Sigmoid colon (tissue), 6 donors: ENCODE measurements at regions not wholly inside any gene's neighbourhood (a gene's known extent, or its start where the extent isn't known, plus 50 kb on each side); places are given as distances from the start of the nearest gene placed in this dataset.

Source experiments
- DNase-seq: peaks from one replicate; pipeline ENCODE4 v3.0.0-alpha.2; 2019
- H3K27ac ChIP-seq, 4 donors: fragments of 200-600 bp; sonication (generic); one replicate each; pipeline ENCODE4 v1.5.1; 2016 to 2019; ENCODE audit warnings: mild to moderate bottlenecking in 1 of 4
- H3K27me3 ChIP-seq, 3 donors: fragments of 200-600 bp; sonication (generic); one replicate each; pipeline ENCODE4 v1.5.1; 2019; ENCODE audit warnings: mild to moderate bottlenecking in 1 of 3
- H3K36me3 ChIP-seq, 4 donors: fragments of 200-600 bp; sonication (generic); one replicate each; pipeline ENCODE4 v1.5.1; 2016 to 2019
- H3K4me1 ChIP-seq, 4 donors: fragments of 200-600 bp; sonication (generic); one replicate each; pipeline ENCODE4 v1.5.1; 2017 to 2019
- H3K4me3 ChIP-seq, 4 donors: fragments of 200-600 bp; sonication (generic); one replicate each; pipeline ENCODE4 v1.5.1; 2017 to 2019; ENCODE audit warnings: mild to moderate bottlenecking in 2 of 4, moderate library complexity in 1 of 4
- H3K9me3 ChIP-seq, 4 donors: fragments of 200-600 bp in 3 of 4; sonication (generic) in 3 of 4; one replicate each; pipeline versions ENCODE4 v1.5.1 to v1.6.1; 2013 to 2019
- CTCF ChIP-seq, 4 experiments: fragments of 450-650 bp in 3 of 4; fragments of 200-600 bp in 1 of 4; IDR thresholded peaks; one replicate each; pipeline ENCODE4 v1.5.1; 2016 to 2019; ENCODE audit warnings: antibody characterized with exemption in 4 of 4, mild to moderate bottlenecking in 3 of 4, moderate library complexity in 2 of 4
- EP300 ChIP-seq, 4 donors: sonication (generic); formaldehyde crosslinking; IDR thresholded peaks; one replicate each; pipeline ENCODE4 v1.6.1; 2017; ENCODE audit warnings: antibody characterized with exemption in 4 of 4
- POLR2A ChIP-seq, 2 donors: fragments of 450-650 bp; IDR thresholded peaks; one replicate each; pipeline ENCODE4 v1.6.1; 2016; ENCODE audit warnings: antibody characterized with exemption in 2 of 2, mild to moderate bottlenecking in 2 of 2, moderate library complexity in 2 of 2
- POLR2AphosphoS5 ChIP-seq, 4 donors: sonication (generic); formaldehyde crosslinking; IDR thresholded peaks; one replicate each; pipeline ENCODE4 v1.6.1; 2017; ENCODE audit warnings: antibody characterized with exemption in 4 of 4
- WGBS, 2 donors: extraction: QIAGEN DNeasy Blood & Tissue Kit; methylation state at CpG; one replicate each; pipeline ENCODE4 v1.1.7; 2013; 5-methylcytosine and 5-hydroxymethylcytosine counted together
- intact Hi-C: fragments of 100-400 bp; cut with DNase I; formaldehyde crosslinking; loops from one replicate; pipeline ENCODE4 v1.15.1; 2023
- donor health status: healthy with polysubstance abuse.
- donor health status: healthy.

- no peak for TF ChIP-seq POLR2AphosphoS5 (IDR thresholded peaks at IDR 0.05)
- no peak for TF ChIP-seq EP300 (IDR thresholded peaks at IDR 0.05)
- no peak for TF ChIP-seq CTCF (IDR thresholded peaks at IDR 0.05)
- no peak for TF ChIP-seq POLR2A (IDR thresholded peaks at IDR 0.05)
- no peak for DNase-seq
- Histone ChIP-seq H3K4me3 (no peak overlapping the region), H3K36me3 (no peaks in the 10 kb centered on the region), H3K4me1 (no peaks in the 10 kb centered on the region), H3K27me3 (no peaks in the 10 kb centered on the region), H3K9me3 (peaks cover 0 to 9% (median 0%) of the 10 kb centered on the region in 4 donors), H3K27ac (no peak overlapping the region)
- WGBS, 2 donors, result 47 to 63% methylated on average over 9 of the region's 9 CpGs
- intact Hi-C loops, result no loop called here
Observed at GRCh38 chr2:4140281-4140970, 437.1 kb downstream of the DCDC2C start.

- WGBS, 2 donors, result 55 to 80% methylated on average over 1 of the region's 1 CpG
Observed at GRCh38 chr2:4144731-4145130, 441.4 kb downstream of the DCDC2C start.

GRCh38 chr2:4151521-4151920 is 448.1 kb downstream of the DCDC2C start:
- no peak overlapping the region for H3K4me3 ChIP-seq

More at GRCh38 chr2:4144731-4145130, 441.4 kb downstream of the DCDC2C start:
- Histone ChIP-seq H3K4me3 (no peak overlapping the region), H3K9me3 (peaks cover 0 to 2% (median under 1%) of the 10 kb centered on the region in 4 donors), H3K27ac (no peak overlapping the region), H3K4me1 (no peaks in the 10 kb centered on the region), H3K36me3 (no peaks in the 10 kb centered on the region), H3K27me3 (no peaks in the 10 kb centered on the region)
- no peak for DNase-seq
- intact Hi-C loops, result no loop called here
- TF ChIP-seq POLR2AphosphoS5 (IDR thresholded peaks at IDR 0.05) (no peak), EP300 (IDR thresholded peaks at IDR 0.05) (no peak), POLR2A (IDR thresholded peaks at IDR 0.05) (no peak), CTCF (IDR thresholded peaks at IDR 0.05) (no peak)

GRCh38 chr2:4152051-4152450 is 448.7 kb downstream of the DCDC2C start:
- 89 to 96% methylated on average over 1 of the region's 1 CpG for WGBS, 2 donors
- no peak for TF ChIP-seq POLR2AphosphoS5 (IDR thresholded peaks at IDR 0.05)
- no peak for TF ChIP-seq CTCF (IDR thresholded peaks at IDR 0.05)
- no peak for TF ChIP-seq EP300 (IDR thresholded peaks at IDR 0.05)
- TF ChIP-seq POLR2A (IDR thresholded peaks at IDR 0.05), result no peak
- H3K4me3 ChIP-seq, result no peak overlapping the region
- no peaks in the 10 kb centered on the region for H3K4me1 ChIP-seq
- no peak for DNase-seq
- H3K27me3 ChIP-seq, result no peaks in the 10 kb centered on the region
- intact Hi-C loops, result no loop called here
- H3K9me3 ChIP-seq, result peaks cover 0 to 2% (median 0%) of the 10 kb centered on the region in 4 donors
- H3K36me3 ChIP-seq, result no peaks in the 10 kb centered on the region
- H3K27ac ChIP-seq, result no peak overlapping the region

More at GRCh38 chr2:4151521-4151920, 448.1 kb downstream of the DCDC2C start:
- Histone ChIP-seq H3K36me3 (no peaks in the 10 kb centered on the region), H3K4me1 (no peaks in the 10 kb centered on the region), H3K9me3 (peaks cover 0 to 2% (median 0%) of the 10 kb centered on the region in 4 donors), H3K27me3 (no peaks in the 10 kb centered on the region), H3K27ac (no peak overlapping the region)
- no peak for DNase-seq
- TF ChIP-seq POLR2A (IDR thresholded peaks at IDR 0.05), result no peak
- no peak for TF ChIP-seq CTCF (IDR thresholded peaks at IDR 0.05)
- TF ChIP-seq POLR2AphosphoS5 (IDR thresholded peaks at IDR 0.05), result no peak
- no peak for TF ChIP-seq EP300 (IDR thresholded peaks at IDR 0.05)
- 78 to 85% methylated on average over 2 of the region's 2 CpGs for WGBS, 2 donors
- intact Hi-C loops, result no loop called here
